ENCODE measurements at regions not wholly inside any gene's neighbourhood (a gene's known extent, or its start where the extent isn't known, plus 50 kb on each side); places are given as distances from the start of the nearest gene placed in this dataset.

- Histone ChIP-seq H3K36me3 (ENCODE audit: control insufficient read depth, insufficient read depth, low read length) (no peaks in the 10 kb centered on the region), H3K4me3 (ENCODE audit: low read length) (no peak overlapping the region), H3K9ac (ENCODE audit: low read length) (no peak overlapping the region), H3K4me1 (ENCODE audit: control insufficient read depth, insufficient read depth, low read length) (no peaks in the 10 kb centered on the region), H3K27me3 (ENCODE audit: control insufficient read depth, insufficient read depth, low read length) (no peaks in the 10 kb centered on the region), H3K27ac (ENCODE audit: low read depth, low read length) (no peak overlapping the region)
Measured at GRCh38 chr9:78620764-78621163, 323.8 kb downstream of the PSAT1 start.

- H3K9ac ChIP-seq (ENCODE audit: low read length) = no peak overlapping the region
- no peaks in the 10 kb centered on the region for H3K36me3 ChIP-seq (ENCODE audit: control insufficient read depth, insufficient read depth, low read length)
- H3K27me3 ChIP-seq (ENCODE audit: control insufficient read depth, insufficient read depth, low read length) = no peaks in the 10 kb centered on the region
- no peak overlapping the region for H3K4me3 ChIP-seq (ENCODE audit: low read length)
- H3K4me1 ChIP-seq (ENCODE audit: control insufficient read depth, insufficient read depth, low read length) = no peaks in the 10 kb centered on the region
- no peak overlapping the region for H3K27ac ChIP-seq (ENCODE audit: low read depth, low read length)
Measured at GRCh38 chr9:78622126-78622525, 325.2 kb downstream of the PSAT1 start.

GRCh38 chr9:78626971-78627370, 330.0 kb downstream of the PSAT1 start:
- no peak overlapping the region for H3K27ac ChIP-seq (ENCODE audit: low read depth, low read length)
- H3K27me3 ChIP-seq (ENCODE audit: control insufficient read depth, insufficient read depth, low read length) = no peaks in the 10 kb centered on the region
- no peak overlapping the region for H3K4me3 ChIP-seq (ENCODE audit: low read length)
- no peaks in the 10 kb centered on the region for H3K36me3 ChIP-seq (ENCODE audit: control insufficient read depth, insufficient read depth, low read length)
- no peaks in the 10 kb centered on the region for H3K4me1 ChIP-seq (ENCODE audit: control insufficient read depth, insufficient read depth, low read length)
- no peak overlapping the region for H3K9ac ChIP-seq (ENCODE audit: low read length)

- no peak overlapping the region for H3K4me3 ChIP-seq (ENCODE audit: low read length)
- H3K27ac ChIP-seq (ENCODE audit: low read depth, low read length) = no peak overlapping the region
- H3K36me3 ChIP-seq (ENCODE audit: control insufficient read depth, insufficient read depth, low read length) = no peaks in the 10 kb centered on the region
- H3K4me1 ChIP-seq (ENCODE audit: control insufficient read depth, insufficient read depth, low read length) = no peaks in the 10 kb centered on the region
- no peak overlapping the region for H3K9ac ChIP-seq (ENCODE audit: low read length)
- H3K27me3 ChIP-seq (ENCODE audit: control insufficient read depth, insufficient read depth, low read length) = no peaks in the 10 kb centered on the region
Measured at GRCh38 chr9:78630966-78631365, 334.0 kb downstream of the PSAT1 start.

- Histone ChIP-seq H3K4me1 (ENCODE audit: control insufficient read depth, insufficient read depth, low read length) (no peaks in the 10 kb centered on the region), H3K27ac (ENCODE audit: low read depth, low read length) (no peak overlapping the region), H3K36me3 (ENCODE audit: control insufficient read depth, insufficient read depth, low read length) (no peaks in the 10 kb centered on the region), H3K27me3 (ENCODE audit: control insufficient read depth, insufficient read depth, low read length) (no peaks in the 10 kb centered on the region), H3K9ac (ENCODE audit: low read length) (no peak overlapping the region), H3K4me3 (ENCODE audit: low read length) (no peak overlapping the region)
Measured at GRCh38 chr9:78640728-78641127, 343.8 kb downstream of the PSAT1 start.

- Histone ChIP-seq H3K9ac (ENCODE audit: low read length) (no peak overlapping the region), H3K27me3 (ENCODE audit: control insufficient read depth, insufficient read depth, low read length) (no peaks in the 10 kb centered on the region)
Measured at GRCh38 chr9:78644359-78644758, 347.4 kb downstream of the PSAT1 start.

GRCh38 chr9:78654324-78654723, 357.4 kb downstream of the PSAT1 start:
- Histone ChIP-seq H3K36me3 (ENCODE audit: control insufficient read depth, insufficient read depth, low read length) (no peaks in the 10 kb centered on the region), H3K27me3 (ENCODE audit: control insufficient read depth, insufficient read depth, low read length) (no peaks in the 10 kb centered on the region), H3K27ac (ENCODE audit: low read depth, low read length) (no peak overlapping the region), H3K4me3 (ENCODE audit: low read length) (no peak overlapping the region), H3K4me1 (ENCODE audit: control insufficient read depth, insufficient read depth, low read length) (no peaks in the 10 kb centered on the region), H3K9ac (ENCODE audit: low read length) (no peak overlapping the region)

More at GRCh38 chr9:78644359-78644758, 347.4 kb downstream of the PSAT1 start:
- Histone ChIP-seq H3K36me3 (ENCODE audit: control insufficient read depth, insufficient read depth, low read length) (no peaks in the 10 kb centered on the region), H3K27ac (ENCODE audit: low read depth, low read length) (no peak overlapping the region), H3K4me1 (ENCODE audit: control insufficient read depth, insufficient read depth, low read length) (no peaks in the 10 kb centered on the region), H3K4me3 (ENCODE audit: low read length) (no peak overlapping the region)

GRCh38 chr9:78663369-78663768, 366.4 kb downstream of the PSAT1 start:
- no peaks in the 10 kb centered on the region for H3K4me1 ChIP-seq (ENCODE audit: control insufficient read depth, insufficient read depth, low read length)
- H3K27ac ChIP-seq (ENCODE audit: low read depth, low read length) = no peak overlapping the region
- no peaks in the 10 kb centered on the region for H3K36me3 ChIP-seq (ENCODE audit: control insufficient read depth, insufficient read depth, low read length)
- no peak overlapping the region for H3K4me3 ChIP-seq (ENCODE audit: low read length)
- H3K9ac ChIP-seq (ENCODE audit: low read length) = no peak overlapping the region
- H3K27me3 ChIP-seq (ENCODE audit: control insufficient read depth, insufficient read depth, low read length) = no peaks in the 10 kb centered on the region

- no peak overlapping the region for H3K4me3 ChIP-seq (ENCODE audit: low read length)
- no peak overlapping the region for H3K9ac ChIP-seq (ENCODE audit: low read length)
- no peaks in the 10 kb centered on the region for H3K36me3 ChIP-seq (ENCODE audit: control insufficient read depth, insufficient read depth, low read length)
- no peaks in the 10 kb centered on the region for H3K4me1 ChIP-seq (ENCODE audit: control insufficient read depth, insufficient read depth, low read length)
- no peak overlapping the region for H3K27ac ChIP-seq (ENCODE audit: low read depth, low read length)
- H3K27me3 ChIP-seq (ENCODE audit: control insufficient read depth, insufficient read depth, low read length) = no peaks in the 10 kb centered on the region
Measured at GRCh38 chr9:78664370-78664769, 367.4 kb downstream of the PSAT1 start.

GRCh38 chr9:78666818-78667414, 370.0 kb downstream of the PSAT1 start:
- H3K27ac ChIP-seq (ENCODE audit: low read depth, low read length) = no peak overlapping the region
- H3K4me1 ChIP-seq (ENCODE audit: control insufficient read depth, insufficient read depth, low read length) = no peaks in the 10 kb centered on the region
- no peaks in the 10 kb centered on the region for H3K27me3 ChIP-seq (ENCODE audit: control insufficient read depth, insufficient read depth, low read length)
- no peak overlapping the region for H3K9ac ChIP-seq (ENCODE audit: low read length)
- H3K4me3 ChIP-seq (ENCODE audit: low read length) = no peak overlapping the region
- H3K36me3 ChIP-seq (ENCODE audit: control insufficient read depth, insufficient read depth, low read length) = no peaks in the 10 kb centered on the region

GRCh38 chr9:78668148-78668832, 371.4 kb downstream of the PSAT1 start:
- H3K4me3 ChIP-seq (ENCODE audit: low read length) = no peak overlapping the region
- no peak overlapping the region for H3K9ac ChIP-seq (ENCODE audit: low read length)
- no peaks in the 10 kb centered on the region for H3K36me3 ChIP-seq (ENCODE audit: control insufficient read depth, insufficient read depth, low read length)
- H3K27me3 ChIP-seq (ENCODE audit: control insufficient read depth, insufficient read depth, low read length) = no peaks in the 10 kb centered on the region
- H3K27ac ChIP-seq (ENCODE audit: low read depth, low read length) = no peak overlapping the region
- no peaks in the 10 kb centered on the region for H3K4me1 ChIP-seq (ENCODE audit: control insufficient read depth, insufficient read depth, low read length)

GRCh38 chr9:78669591-78669990, 372.7 kb downstream of the PSAT1 start:
- Histone ChIP-seq H3K36me3 (ENCODE audit: control insufficient read depth, insufficient read depth, low read length) (no peaks in the 10 kb centered on the region), H3K27me3 (ENCODE audit: control insufficient read depth, insufficient read depth, low read length) (no peaks in the 10 kb centered on the region), H3K4me1 (ENCODE audit: control insufficient read depth, insufficient read depth, low read length) (no peaks in the 10 kb centered on the region), H3K4me3 (ENCODE audit: low read length) (no peak overlapping the region), H3K27ac (ENCODE audit: low read depth, low read length) (no peak overlapping the region), H3K9ac (ENCODE audit: low read length) (no peak overlapping the region)

- no peak overlapping the region for H3K4me3 ChIP-seq (ENCODE audit: low read length)
- no peak overlapping the region for H3K27ac ChIP-seq (ENCODE audit: low read depth, low read length)
- no peaks in the 10 kb centered on the region for H3K4me1 ChIP-seq (ENCODE audit: control insufficient read depth, insufficient read depth, low read length)
- no peaks in the 10 kb centered on the region for H3K36me3 ChIP-seq (ENCODE audit: control insufficient read depth, insufficient read depth, low read length)
- H3K27me3 ChIP-seq (ENCODE audit: control insufficient read depth, insufficient read depth, low read length) = no peaks in the 10 kb centered on the region
- no peak overlapping the region for H3K9ac ChIP-seq (ENCODE audit: low read length)
Measured at GRCh38 chr9:78671785-78672184, 374.9 kb downstream of the PSAT1 start.

Data from rectal smooth muscle tissue (tissue), 1 donor.